GM21528 (cell line): ENCODE measurements at regions not wholly inside any gene's neighbourhood (a gene's known extent, or its start where the extent isn't known, plus 50 kb on each side); places are given as distances from the start of the nearest gene placed in this dataset.

Experiments used
- ATAC-seq: cut with Tn5 transposase; IDR thresholded peaks from one replicate; pipeline ENCODE4 v1.9.1; 2021; ENCODE audit warnings: mild to moderate bottlenecking, moderate library complexity; ENCODE audit not compliant: unreplicated experiment, low FRiP score

- no peak for ATAC-seq
Measured at GRCh38 chr2:118668431-118669424, 178.7 kb downstream of the EN1 start.

GRCh38 chr2:118667964-118668363 lies 179.5 kb downstream of the EN1 start:
- ATAC-seq, result no peak

GRCh38 chr2:118667348-118667747 lies 180.1 kb downstream of the EN1 start:
- no peak for ATAC-seq

- no peak for ATAC-seq
Measured at GRCh38 chr2:118665784-118666529, 181.5 kb downstream of the EN1 start.

GRCh38 chr2:118661179-118661578 lies 186.3 kb downstream of the EN1 start:
- ATAC-seq, result no peak

GRCh38 chr2:118658596-118659198 lies 188.8 kb downstream of the EN1 start:
- no peak for ATAC-seq

DNA sequence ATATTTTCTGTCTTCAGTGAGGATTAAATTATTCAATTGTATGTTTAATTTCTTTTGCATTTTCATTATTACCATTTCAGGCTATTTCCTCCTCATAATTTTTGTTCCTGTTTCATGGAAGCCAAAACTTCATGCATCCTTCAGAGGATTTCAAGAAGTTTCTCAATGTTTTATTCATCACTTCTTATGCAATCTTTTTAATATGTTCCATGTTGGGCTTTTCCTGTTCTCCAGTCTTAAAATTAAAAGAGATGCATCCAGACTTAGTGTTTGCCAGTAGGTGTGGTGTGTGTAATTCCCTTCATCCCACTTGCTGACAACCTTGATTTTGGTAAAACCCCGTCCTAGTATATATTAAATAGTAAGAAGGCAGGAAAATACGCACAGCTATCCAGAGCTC lies 190.0 kb downstream of the EN1 start:
- ATAC-seq, result no peak

DNA sequence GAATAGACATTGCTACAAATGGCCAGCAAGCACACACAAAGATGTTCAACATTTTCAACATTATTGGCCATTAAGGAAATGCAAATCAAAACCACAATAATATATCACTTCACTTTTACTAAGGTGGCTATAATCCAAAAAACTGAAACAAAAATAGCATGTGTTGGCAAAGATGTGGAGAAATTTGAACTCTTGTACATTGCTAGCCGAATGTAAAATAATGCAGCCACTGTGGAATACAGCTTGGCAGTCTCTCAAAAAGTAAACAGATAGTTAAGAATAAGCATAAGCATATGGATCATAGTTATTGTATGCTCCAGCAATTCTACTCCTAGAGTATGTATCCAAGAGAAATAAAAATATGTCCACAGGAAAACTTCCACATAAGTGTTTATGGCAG lies 192.5 kb downstream of the EN1 start:
- no peak for ATAC-seq

GRCh38 chr2:118650327-118650726 lies 197.1 kb downstream of the EN1 start:
- no peak for ATAC-seq

- ATAC-seq, result no peak
Measured at GRCh38 chr2:118645876-118646275, 201.6 kb downstream of the EN1 start.

DNA sequence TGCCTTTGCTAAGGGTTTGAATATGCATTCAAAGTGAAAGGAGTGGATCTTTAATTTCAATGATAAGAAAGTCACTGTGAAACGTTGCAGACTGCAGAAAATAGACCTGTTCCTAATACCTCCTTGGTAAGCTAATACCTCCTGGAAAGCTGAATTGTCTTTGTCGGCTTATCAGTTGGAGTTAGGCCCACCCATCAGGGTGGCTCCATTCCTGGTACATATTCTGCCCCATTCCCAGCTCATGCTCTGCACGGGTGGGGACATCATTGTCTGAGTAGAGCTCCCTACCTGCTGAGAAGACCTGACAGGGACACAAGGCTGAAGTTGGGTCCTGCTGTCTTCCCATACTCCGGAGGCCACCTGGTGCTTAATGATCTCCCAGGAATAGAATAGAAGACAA lies 203.3 kb downstream of the EN1 start:
- no peak for ATAC-seq

GRCh38 chr2:118643294-118643693 lies 204.2 kb downstream of the EN1 start:
- no peak for ATAC-seq

DNA sequence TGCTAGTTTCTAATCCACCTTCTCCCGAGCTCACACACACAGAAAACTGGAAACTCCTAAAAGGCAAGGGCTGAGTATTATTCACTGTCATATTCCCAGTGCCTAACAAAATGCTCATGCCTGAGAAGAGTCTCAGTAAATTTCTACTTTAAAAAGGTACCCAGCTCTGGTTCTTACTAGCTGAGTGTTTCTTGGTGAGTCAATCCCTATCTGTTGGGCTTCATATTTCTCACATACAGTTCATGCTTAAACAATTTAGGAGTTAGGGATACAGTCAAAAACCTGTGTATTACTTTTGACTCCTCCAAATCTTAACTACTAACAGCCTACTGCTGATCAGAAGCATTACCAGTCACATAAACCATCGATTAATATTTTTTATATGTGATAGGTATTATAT lies 204.9 kb downstream of the EN1 start:
- no peak for ATAC-seq

- ATAC-seq, result no peak
Measured at GRCh38 chr2:118641711-118642110, 205.7 kb downstream of the EN1 start.

DNA sequence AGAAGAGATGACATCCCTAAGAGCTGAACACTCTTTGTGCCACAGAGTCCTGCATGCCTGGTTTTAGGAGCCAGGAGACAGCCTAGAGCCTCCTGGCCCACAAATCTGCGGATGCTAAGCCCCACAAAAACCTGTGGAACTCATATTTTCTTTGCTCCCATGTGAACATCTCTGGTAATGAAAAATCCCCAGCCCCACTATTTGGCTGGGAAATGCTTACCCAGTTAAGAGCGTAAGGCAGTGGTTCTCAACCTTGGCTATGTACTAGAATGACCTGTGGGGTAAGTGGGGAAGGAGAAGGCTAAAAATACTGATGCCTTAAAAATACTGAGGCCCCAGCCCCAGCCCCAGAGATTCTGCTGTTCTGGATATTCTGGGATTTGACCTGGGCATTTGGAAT lies 208.1 kb downstream of the EN1 start:
- no peak for ATAC-seq

DNA sequence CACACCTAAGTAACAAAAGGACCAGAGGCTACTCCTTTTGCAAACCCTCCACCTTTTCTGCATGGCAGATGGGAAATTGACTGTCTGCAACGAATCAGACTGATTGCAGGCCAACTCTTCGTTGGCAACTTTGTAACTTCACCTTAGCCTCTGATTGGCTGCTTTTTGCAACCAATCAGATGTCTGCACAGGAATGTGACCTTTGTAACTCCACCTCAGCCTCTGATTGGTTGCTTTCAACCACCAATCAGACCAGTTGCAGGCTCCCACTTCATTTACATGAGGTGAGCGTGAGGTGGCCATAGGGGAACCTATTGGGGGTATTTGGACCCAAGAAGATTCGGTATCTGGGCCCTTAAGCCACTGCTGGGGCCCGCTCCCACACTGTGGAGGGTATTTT lies 209.0 kb downstream of the EN1 start:
- ATAC-seq, result no peak

DNA sequence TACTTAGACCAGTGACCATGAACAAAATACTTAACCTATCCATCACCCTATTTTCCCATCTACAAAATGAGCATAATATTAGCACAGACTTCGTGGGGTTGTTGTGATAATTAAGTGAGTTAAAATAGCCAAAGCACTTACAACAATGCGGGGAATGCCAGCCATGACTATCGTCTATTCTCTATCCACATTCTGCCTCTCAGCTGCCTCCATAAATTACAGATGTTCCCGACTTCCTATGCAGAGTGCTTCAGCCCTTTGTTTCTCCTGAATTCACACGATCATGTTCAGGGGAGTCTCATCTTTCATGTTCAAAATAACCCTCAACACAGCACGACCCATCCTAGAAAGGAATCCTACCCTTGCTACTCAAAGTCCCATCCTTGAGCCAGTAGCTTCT lies 211.6 kb downstream of the EN1 start:
- ATAC-seq, result no peak

GRCh38 chr2:118634876-118635275 lies 212.6 kb downstream of the EN1 start:
- no peak for ATAC-seq

DNA sequence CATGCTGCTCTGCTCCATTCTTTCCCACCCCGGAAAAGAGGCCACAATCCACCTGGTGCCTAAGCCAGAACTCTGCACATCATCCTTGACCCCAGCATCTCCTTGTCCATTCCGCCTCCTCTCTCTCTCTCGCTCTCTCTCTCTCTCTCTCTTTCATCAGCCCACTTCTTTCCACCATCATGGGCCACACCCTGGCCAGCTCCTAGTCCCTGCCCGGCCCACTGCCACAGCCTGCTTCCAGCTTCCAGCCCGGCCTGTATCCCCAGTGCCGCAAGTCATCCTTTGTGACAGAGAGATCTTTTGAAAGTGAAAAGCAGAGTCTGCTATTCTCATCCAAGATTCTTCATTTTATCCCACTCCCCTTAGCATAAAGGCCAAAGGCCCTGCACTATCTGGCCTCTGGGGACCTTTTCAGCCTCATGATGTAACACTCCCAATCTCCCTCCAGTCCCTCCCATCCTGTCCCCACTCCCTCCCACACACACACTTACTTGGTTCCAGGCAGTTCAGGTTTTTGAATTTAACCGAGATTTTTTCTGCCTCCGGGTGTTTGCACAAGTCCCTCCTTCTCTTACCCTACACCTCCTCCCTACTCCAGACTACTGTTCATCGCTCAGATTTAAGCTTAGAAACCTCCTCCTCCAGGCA lies 214.0 kb downstream of the EN1 start:
- ATAC-seq, result no peak

DNA sequence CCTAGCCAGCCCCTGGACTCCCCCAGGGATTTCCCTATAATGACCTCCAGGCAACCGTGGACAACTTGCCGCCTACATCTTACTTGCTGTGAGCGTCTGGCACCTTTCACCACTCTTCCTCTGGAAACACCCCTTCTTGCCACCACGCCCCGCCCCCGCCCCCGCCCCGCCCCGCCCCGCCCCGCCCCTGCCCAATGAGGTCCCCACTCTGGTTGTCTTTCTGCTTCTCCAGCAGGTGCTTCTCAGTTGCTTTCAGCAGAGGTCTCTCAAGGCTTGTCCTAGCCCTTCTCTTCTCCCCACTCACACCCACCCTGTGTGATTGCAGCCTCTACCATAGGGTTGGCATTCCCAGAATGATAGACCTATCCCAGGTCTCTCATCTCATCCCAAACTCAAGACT lies 214.5 kb downstream of the EN1 start:
- ATAC-seq, result no peak

DNA sequence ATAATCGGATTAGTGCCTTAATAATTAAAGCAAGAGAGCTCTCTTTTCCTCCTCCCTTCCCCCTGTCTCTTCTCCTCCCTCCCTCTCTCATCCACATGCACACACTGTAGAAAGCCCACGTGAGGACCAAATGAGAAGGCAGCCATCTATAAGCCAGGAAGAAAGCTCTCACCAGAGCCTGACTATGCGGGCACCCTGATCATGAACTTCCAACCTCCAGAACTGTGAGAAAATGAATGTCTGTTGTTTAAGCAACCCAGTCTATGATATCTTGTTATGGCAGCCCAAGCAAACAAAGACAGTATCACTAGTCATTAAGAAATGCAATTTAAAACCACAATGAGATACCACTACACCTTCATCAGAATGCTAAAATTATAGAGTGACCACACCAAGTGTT lies 220.3 kb downstream of the EN1 start:
- ATAC-seq, result no peak
